H1 (cell line): ENCODE measurements at regions not wholly inside any gene's neighbourhood (a gene's known extent, or its start where the extent isn't known, plus 50 kb on each side); places are given as distances from the start of the nearest gene placed in this dataset.

ENCODE experiments used
- CTBP2 ChIP-seq: IDR thresholded peaks from 2 replicates; pipeline ENCODE4 v1.7.0; 2011; ENCODE audit warnings: borderline replicate concordance, mild to moderate bottlenecking, moderate library complexity, mixed read lengths, low read length; ENCODE audit not compliant: insufficient read depth, insufficient read length
- NRF1 ChIP-seq: IDR thresholded peaks from 2 replicates; pipeline ENCODE4 v1.6.1; 2011; ENCODE audit warnings: mild to moderate bottlenecking, low read depth, low read length, improper control_type of control experiment
- TAF7 ChIP-seq: optimal IDR thresholded peaks from 2 replicates; pipeline ENCODE3; 2011; ENCODE audit warnings: low read depth, mild to moderate bottlenecking, inconsistent platforms, low read length, moderate library complexity, borderline replicate concordance
- TBP ChIP-seq: IDR thresholded peaks from 2 replicates; pipeline ENCODE4 v1.6.1; 2011; ENCODE audit warnings: low read depth, low read length, improper control_type of control experiment
- TCF12 ChIP-seq: IDR thresholded peaks from 2 replicates; pipeline ENCODE4 v1.6.1; 2011; ENCODE audit warnings: low read depth, mild to moderate bottlenecking, low read length

DNA sequence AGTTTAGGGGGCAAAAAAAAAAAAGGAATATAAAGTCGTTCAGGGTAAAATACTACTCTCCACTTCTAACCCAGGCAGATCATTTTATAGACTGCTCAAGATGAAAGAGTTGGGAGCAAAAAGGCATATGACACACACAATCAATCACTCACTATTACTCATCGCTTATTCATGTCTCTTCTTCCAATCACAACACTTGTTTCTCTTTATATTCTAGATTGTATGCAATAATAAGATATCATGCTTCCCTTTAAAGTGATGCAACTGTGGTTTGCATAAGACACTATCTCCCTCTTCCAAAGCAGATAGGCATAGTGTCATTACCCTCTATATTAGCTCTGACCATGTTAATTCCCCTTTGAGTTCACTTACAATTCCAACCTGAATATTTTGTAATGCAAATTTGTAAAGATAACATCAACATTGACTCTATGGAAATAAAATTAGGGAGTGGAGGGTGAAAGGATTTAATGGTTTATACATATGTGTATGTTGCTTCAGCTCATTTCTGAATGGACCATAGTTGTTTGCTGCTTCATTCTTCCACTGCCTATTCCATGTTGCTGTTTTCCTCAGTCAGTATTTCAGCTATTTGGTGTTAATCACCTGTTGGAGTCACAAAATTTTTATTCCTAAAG lies 154.9 kb upstream of the EPHA5 start (continued):
- TF ChIP-seq NRF1 (no peak), TBP (no peak), TCF12 (no peak), CTBP2 (no peak), TAF7 (no peak)
